Nucleus accumbens (tissue), 56 donors: ENCODE measurements at regions not wholly inside any gene's neighbourhood (a gene's known extent, or its start where the extent isn't known, plus 50 kb on each side); places are given as distances from the start of the nearest gene placed in this dataset.

ENCODE experiments used
- DNase-seq, 56 donors: peaks; one replicate each; lab custom pipeline; 2025; lab: John Stamatoyannopoulos, UW

DNA sequence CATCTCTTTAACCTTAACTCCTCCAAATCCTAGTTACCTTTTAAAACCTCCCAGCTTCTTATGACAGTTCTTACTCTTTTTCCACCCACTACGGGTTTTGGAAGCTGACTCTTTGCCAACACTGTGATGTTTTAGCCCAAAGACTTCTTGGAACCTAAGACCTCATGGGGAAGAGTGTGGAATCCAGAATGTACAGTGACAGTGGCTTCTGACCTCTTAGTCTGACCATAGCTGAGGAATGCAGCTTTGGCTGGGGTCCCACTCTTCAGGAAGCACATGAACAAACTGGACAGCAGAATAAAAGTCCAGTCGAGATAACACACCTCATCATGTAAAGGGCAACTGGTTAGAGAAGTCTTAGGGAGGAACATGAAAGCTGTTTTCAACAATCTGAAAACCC is 161.1 kb upstream of the PKDCC start:
- DNase-seq: no peak

DNA sequence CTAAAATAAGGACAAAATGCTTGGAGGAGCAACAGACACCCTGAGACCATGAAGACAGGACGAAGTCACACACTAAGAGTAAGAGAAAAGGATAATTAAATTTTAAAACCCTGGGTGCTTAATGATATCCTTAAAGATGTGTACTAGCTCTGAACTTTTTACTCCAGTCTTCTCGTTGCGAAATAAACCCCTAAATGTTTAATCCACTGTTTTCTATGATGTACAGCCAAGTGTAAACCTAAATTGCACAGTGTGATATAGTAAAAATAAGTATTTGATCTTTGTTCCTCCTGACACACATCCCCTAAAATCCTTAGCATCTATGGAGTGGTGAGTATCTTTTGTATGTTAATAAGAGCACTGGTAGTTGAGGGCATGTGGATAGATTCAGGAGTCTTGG is 157.5 kb upstream of the PKDCC start:
- no peak for DNase-seq

DNA sequence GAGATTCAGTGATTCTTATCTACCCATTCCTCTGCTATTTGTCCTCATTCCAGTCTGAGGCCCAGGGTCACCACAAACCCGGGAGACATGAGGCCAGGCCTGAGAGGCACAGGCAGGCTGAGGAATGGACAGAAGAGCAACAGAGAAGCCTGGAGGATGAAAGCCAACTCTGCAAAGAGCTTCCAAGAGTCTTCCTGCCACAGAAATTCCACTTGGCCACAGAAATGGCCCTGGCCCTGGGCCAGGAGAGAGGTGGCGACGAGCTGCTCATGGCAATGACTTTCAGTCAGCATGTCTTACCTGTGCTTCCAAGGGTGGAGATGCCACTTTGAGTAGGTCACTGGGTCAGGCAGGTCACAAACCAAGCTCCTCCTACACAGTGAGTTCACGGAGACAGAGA is 155.3 kb upstream of the PKDCC start:
- no peak for DNase-seq

DNA sequence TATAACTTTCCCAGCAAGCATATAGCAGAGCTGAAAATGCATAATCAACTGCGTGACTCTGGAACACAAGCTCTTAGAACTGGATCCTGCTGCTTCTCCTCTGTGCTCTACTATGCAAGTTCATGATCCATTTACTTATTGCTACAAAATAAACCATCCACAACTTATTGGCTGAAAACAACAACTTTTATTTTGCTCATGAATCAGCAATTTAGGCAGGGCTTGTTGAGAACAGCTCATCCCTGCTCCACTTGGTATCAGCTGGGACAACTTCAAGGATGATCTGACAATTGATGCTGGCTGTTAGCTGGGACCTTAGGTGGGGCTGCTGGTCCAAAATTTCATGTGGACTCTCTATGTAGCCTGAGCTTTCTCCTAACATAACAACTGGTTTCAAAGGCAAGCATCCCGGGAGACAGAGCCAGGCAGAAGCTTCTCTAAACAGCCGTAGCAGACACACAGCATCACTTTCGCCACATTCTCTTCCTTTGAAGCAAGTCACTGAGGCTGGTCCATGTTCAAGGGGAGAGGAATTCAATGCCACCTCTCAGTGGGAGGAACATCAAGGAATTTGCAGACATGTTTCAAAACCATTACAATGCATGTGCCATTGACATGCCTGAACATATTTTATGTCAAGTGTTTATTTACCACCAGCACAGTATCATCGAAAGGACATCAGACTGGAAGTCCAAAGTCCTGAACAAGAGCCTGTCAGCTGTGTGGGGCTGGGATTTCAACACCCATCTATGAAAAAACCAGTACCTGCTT is 153.1 kb upstream of the PKDCC start:
- no peak for DNase-seq

DNA sequence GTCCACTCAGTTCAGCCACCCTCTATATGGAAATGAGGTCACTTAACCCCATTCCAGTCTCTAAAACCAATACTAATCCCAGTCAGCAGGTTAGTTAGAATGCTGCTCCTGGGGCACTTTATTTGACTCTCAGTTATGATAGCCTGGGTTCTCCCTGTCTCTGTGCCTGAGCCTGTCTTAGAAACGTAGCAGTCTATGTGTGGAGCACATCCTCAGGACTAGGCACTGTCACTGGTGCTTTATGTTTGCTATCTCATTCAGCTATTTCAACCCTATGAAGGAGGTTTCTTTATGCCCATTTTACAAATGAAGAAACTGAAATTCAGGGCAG is 152.5 kb upstream of the PKDCC start:
- DNase-seq: no peak

DNA sequence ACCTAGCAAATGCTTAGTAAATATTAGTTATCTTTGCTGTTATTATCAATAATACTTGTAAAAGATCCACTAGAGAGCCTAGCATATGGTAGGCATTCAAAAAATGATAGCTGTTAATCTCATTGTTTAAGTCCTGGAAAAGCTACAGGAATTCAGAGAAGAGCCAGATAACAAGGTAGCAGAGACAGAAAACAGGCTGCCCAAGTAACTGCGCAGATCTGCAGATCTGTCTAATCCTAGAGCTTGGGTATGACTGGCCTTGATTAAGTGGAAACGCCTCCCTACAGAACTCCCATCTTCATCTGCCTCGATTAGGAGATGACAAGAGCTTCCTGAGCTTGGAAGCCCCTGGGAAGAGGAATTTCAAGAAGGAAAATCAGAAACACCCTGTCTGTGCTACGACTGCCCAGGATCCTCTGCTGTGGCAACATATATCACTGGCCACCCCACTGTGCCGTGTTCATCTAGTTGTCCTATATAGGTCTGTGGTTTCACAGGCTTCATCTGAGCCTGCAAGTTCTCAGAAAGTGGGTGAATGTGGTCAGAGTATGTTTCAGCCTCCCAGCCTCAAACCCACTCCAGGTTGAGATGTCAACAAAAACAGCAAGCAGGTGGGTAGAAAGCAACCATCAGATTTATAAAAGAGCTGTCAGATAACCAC is 151.5 kb upstream of the PKDCC start:
- DNase-seq: no peak

DNA sequence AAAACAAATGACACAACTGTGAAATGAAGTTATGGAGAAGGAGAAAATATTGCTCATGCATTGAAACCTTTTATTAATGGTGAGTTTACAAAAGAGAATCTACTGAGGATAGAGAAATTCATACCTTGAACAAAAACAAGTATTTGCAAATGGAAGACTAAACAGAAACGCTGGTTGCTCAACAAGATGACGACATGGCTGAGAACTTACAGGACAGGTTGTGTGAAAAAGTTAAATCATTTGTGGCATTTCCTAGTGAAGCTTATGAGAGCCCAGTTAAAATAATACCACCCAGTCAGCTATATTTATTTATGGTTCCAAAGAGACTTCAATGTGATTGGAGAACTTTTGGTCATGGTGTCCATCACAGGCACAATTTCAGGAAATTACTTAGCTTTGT is 148.6 kb upstream of the PKDCC start:
- DNase-seq: no peak

DNA sequence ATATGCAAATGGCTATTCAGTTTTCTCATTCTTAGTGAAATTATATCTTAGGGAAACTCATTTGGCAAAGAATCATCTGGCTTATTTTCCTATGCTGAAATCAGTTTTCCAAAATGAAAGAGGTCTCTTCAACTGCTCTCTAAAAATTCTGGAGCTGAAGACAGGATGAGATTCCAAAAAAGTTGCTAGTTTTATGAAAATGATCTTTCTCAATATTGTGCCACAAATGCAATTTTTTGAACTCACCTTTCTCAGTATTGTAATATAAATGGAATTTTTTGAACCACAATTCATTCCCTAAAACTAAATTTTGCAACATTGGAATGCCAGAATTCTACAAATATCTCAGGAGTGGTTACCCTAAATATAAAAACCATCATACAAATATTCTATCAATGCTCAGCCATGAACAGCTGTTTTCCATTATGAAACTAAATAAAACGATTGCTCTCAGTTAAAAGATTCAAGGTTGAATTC is 147.7 kb upstream of the PKDCC start:
- DNase-seq: no peak

DNA sequence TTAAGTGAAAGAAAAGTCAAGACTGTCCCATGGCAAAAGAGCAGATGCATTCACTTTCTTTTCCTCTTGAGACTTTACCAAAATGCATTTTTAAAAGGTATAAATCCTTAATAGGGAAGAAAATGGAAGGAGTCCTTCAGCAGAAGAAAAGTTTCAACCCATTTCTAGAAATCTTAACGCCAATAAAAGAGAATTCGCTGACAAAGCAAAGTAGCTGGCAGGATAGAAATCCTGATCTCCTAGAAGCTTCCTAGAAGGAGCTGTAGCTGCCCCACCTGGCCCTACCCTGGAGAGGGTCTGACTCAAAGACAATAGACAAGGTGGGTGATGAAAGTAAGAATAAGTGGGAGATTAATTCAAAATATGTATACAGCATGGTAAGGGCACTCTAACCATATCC is 144.9 kb upstream of the PKDCC start:
- no peak for DNase-seq

DNA sequence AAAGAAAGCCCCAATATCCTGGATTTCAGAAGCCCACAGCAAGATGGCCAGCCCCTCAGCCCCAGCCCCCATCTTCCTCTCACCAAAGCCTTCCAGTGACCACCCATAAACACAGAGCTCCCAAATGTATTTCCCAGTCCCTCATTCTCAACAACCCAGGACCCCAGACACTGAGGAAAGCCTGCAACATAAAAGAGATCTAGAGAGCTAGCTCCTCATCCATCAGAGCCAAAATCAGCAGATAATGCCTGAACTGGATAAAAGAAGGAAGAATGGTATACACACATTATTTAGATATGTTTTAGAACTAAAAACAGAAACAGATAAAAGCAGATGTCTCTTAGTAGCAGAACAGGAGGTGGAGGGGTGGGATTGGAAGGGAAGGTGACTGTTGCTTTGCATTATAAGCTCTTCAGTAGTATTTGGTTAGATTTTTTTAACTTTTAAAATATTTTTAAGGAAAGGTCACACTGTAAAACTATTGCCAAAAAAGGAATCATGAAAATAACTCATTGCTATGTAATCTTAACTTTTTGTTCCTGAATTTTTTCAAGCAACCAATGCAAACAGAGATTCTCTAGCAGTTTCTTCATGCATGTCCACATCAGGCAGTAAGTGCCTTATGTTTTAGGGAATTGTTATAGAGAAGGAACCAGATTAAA is 144.2 kb upstream of the PKDCC start:
- DNase-seq: no peak

DNA sequence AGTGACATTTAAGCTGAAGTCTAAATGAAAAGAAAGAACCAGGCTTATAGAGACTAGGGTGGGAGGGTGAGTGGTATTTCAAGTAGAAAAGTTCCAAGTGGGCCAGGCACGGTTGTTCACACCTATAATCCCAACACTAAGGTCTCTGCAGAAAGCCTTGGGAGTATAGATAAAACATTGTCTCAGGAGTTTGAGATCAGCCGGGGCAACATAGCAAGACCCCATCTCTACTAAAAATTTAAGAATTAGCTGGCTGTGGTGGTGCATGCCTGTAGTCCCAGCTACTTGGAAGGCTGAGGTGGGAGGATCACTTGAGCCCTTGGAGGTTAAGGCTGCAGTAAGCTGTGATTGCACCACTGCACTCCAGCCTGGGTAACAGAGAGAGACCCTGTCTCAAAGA is 143.4 kb upstream of the PKDCC start:
- no peak for DNase-seq

DNA sequence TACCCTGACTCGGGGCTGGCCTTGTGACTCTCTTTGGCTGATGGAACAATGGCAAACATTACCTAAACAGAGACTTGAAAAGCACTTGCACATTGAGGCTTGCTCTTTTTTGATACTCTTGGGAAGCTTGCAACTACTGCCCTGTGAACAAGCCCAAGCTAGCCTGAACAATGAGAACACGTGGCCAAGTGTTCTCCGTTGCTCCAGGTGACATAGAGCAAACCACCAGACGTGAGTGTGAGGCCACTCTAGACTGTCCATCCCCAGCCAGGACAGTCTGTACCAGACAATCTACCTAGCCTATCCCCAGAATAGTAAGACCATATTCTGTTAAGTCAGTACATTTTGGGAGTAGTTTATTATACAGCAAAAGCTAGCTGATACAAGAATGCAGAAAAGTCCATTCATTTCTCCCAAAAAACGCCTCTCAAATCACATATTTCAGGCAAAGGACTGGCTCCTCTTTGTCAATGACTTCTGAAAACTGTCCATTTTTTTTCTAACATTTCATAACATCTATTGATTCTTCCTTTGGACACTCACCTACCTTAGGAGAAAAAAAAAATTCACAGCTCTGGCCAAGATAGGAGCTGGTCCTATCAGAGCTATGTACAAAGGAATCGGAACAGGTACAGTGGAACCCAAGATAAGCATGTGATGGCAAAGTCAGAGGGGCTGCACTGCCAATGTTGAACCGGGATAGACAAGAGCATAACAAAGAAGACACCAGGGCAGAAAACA is 142.1 kb upstream of the PKDCC start:
- no peak for DNase-seq

DNA sequence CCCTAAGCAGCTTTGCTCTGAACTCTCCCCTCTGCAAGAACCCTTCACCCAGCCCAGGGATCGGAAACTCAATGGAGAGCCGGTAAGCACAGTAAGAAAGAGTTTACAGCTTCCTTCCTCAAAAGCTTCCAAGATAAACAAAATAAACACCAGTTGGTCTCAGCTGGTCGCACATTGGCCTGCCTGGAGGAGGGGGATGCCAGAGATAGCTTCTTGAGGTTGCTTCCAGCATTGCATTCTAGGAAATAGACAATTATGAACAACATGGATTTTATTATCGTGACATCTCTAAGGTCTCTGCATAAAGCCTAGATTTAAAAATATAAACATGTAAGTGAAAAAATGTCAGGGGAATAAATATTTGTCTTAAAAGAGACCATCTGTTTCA is 141.5 kb upstream of the PKDCC start:
- no peak for DNase-seq

DNA sequence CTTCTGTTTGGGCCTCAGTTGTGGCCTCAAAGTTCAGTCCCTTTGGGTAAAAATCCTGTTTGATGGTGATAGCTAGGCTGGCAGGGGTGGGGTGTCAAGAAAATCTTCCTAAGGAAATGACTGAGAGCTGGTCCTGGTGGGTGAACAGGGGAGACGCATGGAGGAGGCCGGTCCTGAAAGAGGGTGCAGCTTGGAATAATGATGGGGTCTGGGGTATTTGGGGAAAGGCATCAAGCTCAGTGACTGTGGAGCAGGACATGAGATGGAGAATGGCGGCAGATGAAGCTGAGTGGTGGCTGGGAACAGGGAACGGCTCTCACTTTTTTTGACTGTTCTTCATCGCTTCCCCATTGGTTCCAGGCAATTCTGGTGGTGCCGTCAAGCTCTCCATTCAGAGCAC is 140.7 kb upstream of the PKDCC start:
- DNase-seq: no peak

DNA sequence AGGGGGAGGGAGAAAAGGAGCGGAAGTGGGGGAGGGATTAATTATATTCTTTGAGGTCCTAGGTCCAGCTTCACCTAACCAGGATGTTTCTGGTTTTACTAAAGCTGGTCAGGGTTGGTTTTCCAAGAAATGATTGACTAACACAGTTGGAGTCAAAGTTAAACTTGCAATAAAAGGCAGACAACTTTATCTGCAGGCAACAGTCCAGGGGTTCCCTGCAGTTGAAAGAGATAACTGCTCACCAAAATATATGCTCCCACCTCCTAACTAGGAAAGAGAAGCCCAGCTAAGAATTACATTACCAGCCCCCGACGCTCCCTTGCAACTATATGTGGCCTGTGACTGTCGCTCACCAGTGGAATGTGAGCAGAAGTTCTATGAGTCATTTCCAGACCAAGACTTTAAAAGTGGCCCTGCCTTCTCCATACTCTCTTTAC is 140.0 kb upstream of the PKDCC start:
- DNase-seq: no peak

DNA sequence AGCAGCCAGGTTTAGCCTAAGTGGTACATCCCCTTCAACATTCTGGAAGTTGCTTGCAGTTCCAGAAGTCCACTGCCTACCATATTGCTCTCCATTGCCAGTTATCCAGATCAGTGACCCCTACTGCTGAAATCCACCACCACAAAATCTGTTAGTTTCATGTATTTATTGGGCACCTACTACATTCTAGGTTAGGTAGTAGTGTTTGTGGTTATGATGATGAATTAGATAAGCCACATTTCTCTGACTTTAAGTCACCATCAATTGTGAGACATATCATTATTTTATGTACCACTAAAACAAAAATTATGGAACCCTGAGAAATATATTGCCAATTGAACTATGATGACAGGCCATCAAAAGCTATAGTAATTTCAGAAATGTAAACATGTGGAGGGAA is 139.5 kb upstream of the PKDCC start:
- DNase-seq: no peak

DNA sequence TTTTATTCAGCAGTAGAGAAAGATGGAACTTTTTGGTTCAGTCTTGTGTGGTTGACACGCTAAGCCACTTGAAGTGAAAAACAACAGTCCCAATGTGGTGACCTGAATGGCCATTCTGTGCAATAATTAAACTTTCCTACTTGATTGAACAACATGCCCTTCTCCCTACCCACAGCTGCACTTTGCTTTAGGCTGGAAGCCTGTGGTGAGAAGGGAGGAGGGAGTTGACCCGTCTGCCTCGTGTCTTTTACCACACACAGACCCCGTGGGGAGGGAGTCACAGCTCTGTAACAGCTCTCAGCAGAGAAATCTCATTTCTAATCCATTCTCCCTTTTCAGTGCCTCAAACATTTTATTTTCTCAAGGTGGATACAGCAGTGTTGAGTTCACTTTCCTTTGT is 138.2 kb upstream of the PKDCC start:
- DNase-seq: no peak

DNA sequence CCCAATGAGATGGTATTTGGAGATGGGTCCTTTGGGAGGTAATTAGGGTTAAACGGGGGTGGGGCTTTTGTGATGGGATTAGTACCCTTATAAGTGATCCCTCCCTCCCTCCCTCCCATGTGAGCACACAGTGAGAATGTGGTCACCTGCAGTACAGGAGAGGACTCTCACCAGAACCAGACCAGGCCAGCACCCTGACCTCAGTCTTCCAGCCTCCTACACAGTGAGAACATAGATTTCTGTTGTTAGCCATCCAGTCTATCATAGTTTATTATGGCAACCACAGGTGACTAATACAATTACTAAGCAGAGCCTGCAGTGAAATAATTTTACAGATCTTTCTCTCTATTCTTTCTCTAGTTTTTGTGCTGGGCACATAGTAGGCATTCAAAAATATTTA is 137.7 kb upstream of the PKDCC start:
- DNase-seq: no peak

DNA sequence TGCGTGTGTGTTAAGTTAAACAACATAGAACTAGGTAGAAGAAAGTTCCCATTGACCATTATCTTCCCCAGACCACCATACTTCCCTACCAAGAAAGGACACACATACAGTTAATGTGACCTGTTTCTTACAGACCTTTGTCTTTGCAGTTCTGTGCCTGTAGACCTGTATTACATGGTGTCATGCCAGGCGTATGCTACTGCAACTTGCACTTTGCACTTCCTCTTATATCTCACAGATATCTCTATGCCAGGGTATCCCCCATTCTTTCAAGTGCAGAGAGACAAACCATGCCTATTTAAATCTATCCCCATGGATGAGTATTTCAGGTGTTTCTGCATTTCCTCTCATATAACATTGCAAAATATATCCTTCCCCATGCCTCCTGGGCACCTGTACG is 136.8 kb upstream of the PKDCC start:
- no peak for DNase-seq

DNA sequence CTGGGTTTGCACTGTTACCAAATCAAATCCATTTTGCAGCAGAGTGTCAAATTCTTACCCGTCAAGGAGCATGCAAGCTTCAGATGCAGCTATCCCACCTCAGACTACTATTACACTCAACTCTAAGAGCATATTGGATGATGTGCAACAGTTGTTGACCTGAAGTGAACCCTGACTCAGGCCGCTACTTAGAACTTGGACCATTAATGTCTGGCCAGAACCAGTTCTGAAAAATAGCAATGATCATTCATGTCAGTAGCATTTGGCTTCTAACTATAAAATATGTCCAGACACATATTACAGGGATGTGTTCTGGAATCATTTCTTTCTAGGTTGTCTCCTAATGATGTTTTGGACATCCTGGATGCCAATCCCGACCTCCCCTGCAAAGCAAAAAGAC is 135.5 kb upstream of the PKDCC start:
- DNase-seq: no peak

DNA sequence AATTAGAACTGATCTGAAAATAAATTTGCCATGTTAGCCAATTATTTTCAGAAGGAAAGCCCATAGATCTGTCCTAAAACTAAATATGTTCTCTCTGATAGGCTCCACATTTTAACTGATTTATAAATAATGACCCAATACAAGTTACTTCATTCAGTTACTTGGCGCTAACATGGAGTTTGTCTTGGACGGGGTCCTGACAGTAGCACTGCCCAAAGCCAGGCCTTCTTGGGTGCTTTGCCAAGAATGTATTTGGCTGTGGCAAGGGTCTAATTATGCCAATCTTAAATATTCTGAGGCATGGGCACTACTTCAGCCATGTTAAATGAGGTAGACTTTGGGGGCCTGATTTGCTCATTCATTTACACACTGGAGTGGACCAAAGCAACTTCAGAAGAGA is 135.0 kb upstream of the PKDCC start:
- DNase-seq: no peak
